Loucy (cell line): ENCODE measurements at regions not wholly inside any gene's neighbourhood (a gene's known extent, or its start where the extent isn't known, plus 50 kb on each side); places are given as distances from the start of the nearest gene placed in this dataset.

Experiments used
- H2AFZ ChIP-seq: fragments of 200-600 bp; sonication (generic); 2 replicates; pipeline ENCODE4 v1.6.0; 2016; ENCODE audit warnings: antibody characterized with exemption, mild to moderate bottlenecking, low read length, moderate library complexity
- H3F3A ChIP-seq: fragments of 200-600 bp; 2 replicates; pipeline ENCODE4 v1.6.0; 2016; ENCODE audit warnings: antibody characterized with exemption, low read depth, mild to moderate bottlenecking
- H3K27me3 ChIP-seq: fragments of 200-600 bp; sonication (generic); 2 replicates; pipeline ENCODE4 v1.6.1; 2014; ENCODE audit warnings: low read length, mild to moderate bottlenecking; ENCODE audit not compliant: insufficient read depth, poor library complexity, severe bottlenecking
- H3K36me3 ChIP-seq: fragments of 200-600 bp; sonication (generic); 2 replicates; pipeline ENCODE4 v1.6.1; 2016; ENCODE audit warnings: low read length; ENCODE audit not compliant: insufficient read depth
- H3K4me1 ChIP-seq: fragments of 200-600 bp; sonication (generic); 2 replicates; pipeline ENCODE4 v1.5.1; 2014; ENCODE audit warnings: low read length, mild to moderate bottlenecking; ENCODE audit not compliant: insufficient read depth, poor library complexity, severe bottlenecking
- H3K4me2 ChIP-seq: fragments of 200-600 bp; sonication (generic); 2 replicates; pipeline ENCODE4 v1.6.0; 2014; ENCODE audit warnings: antibody characterized with exemption, low read length, low read depth, mild to moderate bottlenecking; ENCODE audit not compliant: poor library complexity, severe bottlenecking
- H3K4me3 ChIP-seq: fragments of 200-600 bp; sonication (generic); 2 replicates; pipeline ENCODE4 v1.5.1; 2014; ENCODE audit warnings: low read length, mild to moderate bottlenecking, mixed read lengths; ENCODE audit not compliant: poor library complexity, severe bottlenecking
- H3K79me2 ChIP-seq: fragments of 200-600 bp; sonication (generic); 2 replicates; pipeline ENCODE4 v1.6.1; 2014; ENCODE audit warnings: low read length; ENCODE audit not compliant: insufficient read depth
- H3K9ac ChIP-seq: fragments of 200-600 bp; sonication (generic); 2 replicates; pipeline ENCODE4 v1.6.0; 2014; ENCODE audit warnings: mild to moderate bottlenecking, low read depth, low read length, moderate library complexity; ENCODE audit not compliant: poor library complexity, severe bottlenecking
- H3K9me2 ChIP-seq: fragments of 200-600 bp; sonication (generic); replicated peaks from 2 replicates; pipeline ENCODE4 v1.6.1; 2016; ENCODE audit warnings: low read depth, low read length, mixed read lengths
- H3K9me3 ChIP-seq: fragments of 200-600 bp; sonication (generic); 2 replicates; pipeline ENCODE4 v1.6.1; 2014; ENCODE audit warnings: mild to moderate bottlenecking, antibody characterized with exemption, low read length, low read depth; ENCODE audit not compliant: insufficient read depth
- H4K20me1 ChIP-seq: fragments of 200-600 bp; sonication (generic); 2 replicates; pipeline ENCODE4 v1.6.0; 2014; ENCODE audit warnings: antibody characterized with exemption, low read length, mild to moderate bottlenecking; ENCODE audit not compliant: insufficient read depth, poor library complexity, severe bottlenecking
- EZH2phosphoT487 ChIP-seq: fragments of 200-600 bp; IDR thresholded peaks from 2 replicates; pipeline ENCODE4 v1.6.1; 2018; ENCODE audit warnings: antibody characterized with exemption, mild to moderate bottlenecking, moderate library complexity, borderline replicate concordance
- TF ChIP-seq, protein P1 (sequence below): fragments of 200-600 bp; sonication (generic); conservative IDR thresholded peaks from 2 replicates; pipeline ENCODE4 v1.5.1; 2014; ENCODE audit warnings: mild to moderate bottlenecking, antibody characterized with exemption, low read length

- H3K9me2 ChIP-seq = no peaks in the 10 kb centered on the region
Observed at GRCh38 chr4:126735294-126736132, 897.2 kb upstream of the INTU start.

DNA sequence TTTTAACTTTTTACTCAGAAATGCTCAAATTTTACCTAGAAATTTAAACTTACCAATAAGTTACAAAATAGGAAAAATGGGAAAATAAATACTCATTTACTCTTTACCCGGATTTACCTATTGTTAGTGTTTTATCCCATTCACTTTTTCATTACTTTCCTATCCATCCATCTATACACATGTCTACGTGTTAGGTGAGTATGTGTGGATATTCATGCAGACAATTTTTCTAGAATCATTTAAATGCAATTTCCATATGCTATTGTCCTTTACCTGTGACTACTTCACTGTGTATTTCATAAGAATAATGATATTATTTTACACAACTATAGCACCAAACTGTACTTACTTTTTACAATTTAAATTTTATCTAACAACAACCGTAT is 896.6 kb upstream of the INTU start:
- H3K27me3 ChIP-seq = no peaks in the 10 kb centered on the region
- no peak overlapping the region for H2AFZ ChIP-seq
- H3K9me3 ChIP-seq = no peaks in the 10 kb centered on the region
- no peak overlapping the region for H3K4me3 ChIP-seq
- no peaks in the 10 kb centered on the region for H3K4me1 ChIP-seq
- no peaks in the 10 kb centered on the region for H3K9me2 ChIP-seq
- no peak for TF ChIP-seq EZH2phosphoT487
- TF ChIP-seq, protein P1, sequence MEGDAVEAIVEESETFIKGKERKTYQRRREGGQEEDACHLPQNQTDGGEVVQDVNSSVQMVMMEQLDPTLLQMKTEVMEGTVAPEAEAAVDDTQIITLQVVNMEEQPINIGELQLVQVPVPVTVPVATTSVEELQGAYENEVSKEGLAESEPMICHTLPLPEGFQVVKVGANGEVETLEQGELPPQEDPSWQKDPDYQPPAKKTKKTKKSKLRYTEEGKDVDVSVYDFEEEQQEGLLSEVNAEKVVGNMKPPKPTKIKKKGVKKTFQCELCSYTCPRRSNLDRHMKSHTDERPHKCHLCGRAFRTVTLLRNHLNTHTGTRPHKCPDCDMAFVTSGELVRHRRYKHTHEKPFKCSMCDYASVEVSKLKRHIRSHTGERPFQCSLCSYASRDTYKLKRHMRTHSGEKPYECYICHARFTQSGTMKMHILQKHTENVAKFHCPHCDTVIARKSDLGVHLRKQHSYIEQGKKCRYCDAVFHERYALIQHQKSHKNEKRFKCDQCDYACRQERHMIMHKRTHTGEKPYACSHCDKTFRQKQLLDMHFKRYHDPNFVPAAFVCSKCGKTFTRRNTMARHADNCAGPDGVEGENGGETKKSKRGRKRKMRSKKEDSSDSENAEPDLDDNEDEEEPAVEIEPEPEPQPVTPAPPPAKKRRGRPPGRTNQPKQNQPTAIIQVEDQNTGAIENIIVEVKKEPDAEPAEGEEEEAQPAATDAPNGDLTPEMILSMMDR = no peak
- H3K4me2 ChIP-seq = no peak overlapping the region
- no peaks in the 10 kb centered on the region for H3F3A ChIP-seq
- no peaks in the 10 kb centered on the region for H3K36me3 ChIP-seq
- no peaks in the 10 kb centered on the region for H4K20me1 ChIP-seq
- H3K9ac ChIP-seq = no peak overlapping the region
- H3K79me2 ChIP-seq = no peaks in the 10 kb centered on the region

More at GRCh38 chr4:126735294-126736132, 897.2 kb upstream of the INTU start:
- no peaks in the 10 kb centered on the region for H3K4me1 ChIP-seq
- no peaks in the 10 kb centered on the region for H3K27me3 ChIP-seq
- H3K9me3 ChIP-seq = no peaks in the 10 kb centered on the region
- no peak overlapping the region for H3K9ac ChIP-seq
- TF ChIP-seq, protein P1 = no peak
- no peak for TF ChIP-seq EZH2phosphoT487
- no peaks in the 10 kb centered on the region for H3K79me2 ChIP-seq
- H3K36me3 ChIP-seq = no peaks in the 10 kb centered on the region
- H2AFZ ChIP-seq = no peak overlapping the region
- no peak overlapping the region for H3K4me3 ChIP-seq
- H4K20me1 ChIP-seq = no peaks in the 10 kb centered on the region
- H3F3A ChIP-seq = no peaks in the 10 kb centered on the region
- no peak overlapping the region for H3K4me2 ChIP-seq

- H4K20me1 ChIP-seq = no peaks in the 10 kb centered on the region
- H3K9me3 ChIP-seq = no peaks in the 10 kb centered on the region
- H3K4me1 ChIP-seq = no peaks in the 10 kb centered on the region
- no peak overlapping the region for H3K4me3 ChIP-seq
- H3K4me2 ChIP-seq = no peak overlapping the region
- H2AFZ ChIP-seq = no peak overlapping the region
- H3K27me3 ChIP-seq = no peaks in the 10 kb centered on the region
- no peaks in the 10 kb centered on the region for H3K79me2 ChIP-seq
- H3K9ac ChIP-seq = no peak overlapping the region
- H3F3A ChIP-seq = no peaks in the 10 kb centered on the region
- TF ChIP-seq, protein P1 = no peak
- no peak for TF ChIP-seq EZH2phosphoT487
- no peaks in the 10 kb centered on the region for H3K9me2 ChIP-seq
- no peaks in the 10 kb centered on the region for H3K36me3 ChIP-seq
Observed at GRCh38 chr4:126737899-126738526, 894.7 kb upstream of the INTU start.
